ENCODE measurements at regions not wholly inside any gene's neighbourhood (a gene's known extent, or its start where the extent isn't known, plus 50 kb on each side); places are given as distances from the start of the nearest gene placed in this dataset.

DNA sequence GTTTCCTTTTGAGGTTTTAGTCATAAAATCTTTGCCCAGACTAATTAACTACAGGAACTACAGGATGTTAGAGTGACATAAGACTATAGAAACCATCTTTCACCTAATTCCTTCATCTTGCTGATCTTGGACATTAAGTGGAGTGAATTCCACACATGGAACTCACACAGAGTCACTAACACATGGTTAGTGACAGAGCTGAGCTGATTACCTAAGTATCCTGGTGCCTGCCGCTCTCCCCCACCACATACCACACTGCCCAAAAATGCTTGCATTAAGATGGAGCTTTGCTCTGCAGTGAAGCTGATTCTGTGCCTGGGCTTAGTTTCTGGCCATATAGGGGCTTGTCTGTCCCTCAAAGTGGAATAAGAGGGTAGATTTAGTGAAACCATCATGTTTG is 332.9 kb upstream of the NT5C1B start:
- DNase-seq: no peak

DNA sequence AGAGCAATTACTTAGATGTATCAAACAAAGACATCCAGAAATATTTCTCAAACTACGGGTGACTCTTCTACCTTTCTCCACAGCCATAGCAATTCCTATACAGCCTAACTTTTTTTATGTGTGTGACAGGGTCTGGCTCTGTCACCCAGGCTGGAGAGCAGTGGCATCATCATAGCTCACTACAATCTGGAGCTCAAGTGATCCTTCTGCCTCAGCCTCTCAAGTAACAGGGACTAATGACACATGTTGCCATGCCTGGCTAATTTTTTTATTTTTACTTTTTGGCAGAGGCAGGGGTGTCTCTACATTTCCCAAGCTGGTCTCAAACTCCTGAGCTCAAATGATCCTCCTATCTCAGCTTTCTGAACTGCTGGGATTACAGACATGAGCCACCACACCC is 328.9 kb upstream of the NT5C1B start:
- no peak for DNase-seq

DNA sequence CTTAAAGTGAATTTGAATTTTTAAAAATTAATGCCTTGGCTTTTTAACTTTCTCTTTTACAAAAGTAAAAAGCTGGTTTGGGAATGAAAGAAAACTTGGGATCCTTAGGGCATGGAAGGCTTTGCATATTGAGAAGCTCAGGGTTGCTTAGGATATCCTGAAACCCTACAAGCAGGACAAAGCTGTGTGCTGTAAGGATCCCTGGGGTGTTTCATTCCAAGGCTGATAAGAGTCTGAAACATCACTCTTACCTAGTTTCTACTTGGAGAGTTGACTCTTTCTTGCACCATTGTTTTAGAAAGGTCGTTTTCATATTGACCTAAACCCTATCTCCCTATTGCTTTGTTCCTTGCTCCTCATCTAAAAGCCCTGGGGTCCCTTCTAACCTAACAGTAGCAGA is 325.9 kb upstream of the NT5C1B start:
- DNase-seq: no peak

DNA sequence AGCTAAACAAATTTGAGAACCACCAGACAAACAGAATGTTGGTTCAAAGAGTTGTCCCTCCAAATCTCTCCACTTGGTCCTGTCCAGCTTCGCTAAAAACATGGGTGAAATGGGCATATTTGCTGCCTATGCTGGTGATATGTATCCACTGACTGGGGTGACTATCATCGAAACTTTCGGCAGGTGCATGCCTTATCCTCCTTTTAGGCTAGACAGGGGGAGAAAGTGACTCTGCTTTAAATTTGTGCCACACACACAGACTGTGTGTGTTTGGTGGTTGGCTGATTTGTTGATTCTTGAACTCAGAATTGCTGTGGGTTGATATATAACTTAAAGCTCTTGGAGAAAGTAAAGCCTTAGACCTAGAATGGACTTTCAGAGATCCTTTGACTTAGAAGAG is 324.1 kb upstream of the NT5C1B start:
- DNase-seq: no peak

DNA sequence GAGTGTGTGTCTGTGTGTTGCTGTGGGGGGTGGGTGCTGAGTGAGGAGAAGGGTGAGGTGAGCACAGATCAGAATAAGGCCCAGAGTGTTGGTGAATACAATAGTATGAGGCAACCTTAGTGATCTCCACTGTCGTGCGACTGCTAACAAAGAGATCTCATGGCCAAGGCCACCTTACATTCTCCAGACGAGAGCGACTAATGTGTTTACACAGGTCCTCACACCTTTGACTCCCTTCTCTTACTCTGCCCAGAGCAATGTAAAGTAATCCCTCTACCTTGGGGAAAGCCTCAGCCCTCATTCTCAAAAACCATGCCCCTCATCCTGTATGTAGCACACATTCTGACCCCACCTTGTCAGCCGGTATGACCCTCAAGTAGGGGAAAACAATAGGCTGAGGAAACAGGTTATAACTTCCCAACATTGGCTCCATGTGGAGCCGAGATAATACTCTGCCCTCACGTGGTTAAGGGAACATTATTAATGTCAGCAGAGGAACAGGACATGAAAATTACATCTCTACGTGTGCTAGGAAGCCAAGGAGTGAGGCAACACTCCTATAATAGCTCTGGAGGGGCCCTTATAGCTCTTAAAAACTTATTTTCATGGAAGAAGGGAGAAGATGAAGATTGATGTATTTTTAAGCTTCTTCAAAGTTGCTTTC is 323.0 kb upstream of the NT5C1B start:
- DNase-seq: no peak

DNA sequence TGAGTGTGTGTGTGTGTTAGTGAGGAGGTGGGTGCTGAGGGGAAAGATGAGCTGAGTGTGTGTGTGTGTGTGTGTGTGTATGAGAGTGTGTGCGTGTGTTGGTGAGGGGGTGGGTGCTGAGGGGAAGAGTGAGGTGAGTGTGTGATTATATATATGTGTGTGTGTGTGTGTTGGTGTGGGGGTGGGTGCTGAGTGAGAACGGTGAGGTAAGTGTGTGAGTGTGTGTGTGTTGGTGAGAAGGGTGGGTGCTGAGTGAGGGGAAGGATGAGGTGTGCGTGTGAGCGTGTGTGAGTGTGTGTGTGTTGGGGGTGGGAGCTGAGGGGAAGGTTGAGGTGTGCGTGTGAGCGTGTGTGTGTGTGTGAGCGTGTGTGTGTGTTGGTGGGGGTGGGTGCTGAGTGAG is 322.0 kb upstream of the NT5C1B start:
- DNase-seq: no peak

DNA sequence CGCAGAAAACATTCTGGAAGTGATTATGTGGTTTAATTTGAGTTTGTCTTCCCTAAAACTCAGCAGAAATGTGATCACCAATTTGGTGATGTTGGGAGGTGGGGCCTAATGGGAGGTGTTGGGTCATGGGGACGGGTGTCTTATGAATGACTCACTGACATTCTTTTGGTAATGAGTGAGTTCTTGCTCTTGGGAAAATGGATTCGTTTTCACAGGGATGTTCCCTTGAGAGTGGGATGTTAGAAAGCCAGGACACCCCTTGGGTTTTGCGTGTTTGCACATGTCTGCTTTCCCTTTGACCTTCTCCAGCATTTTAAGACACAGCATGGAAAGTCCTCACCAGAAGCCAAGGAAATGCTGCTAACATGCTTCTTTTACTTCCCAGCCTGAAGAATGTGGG is 321.5 kb upstream of the NT5C1B start:
- no peak for DNase-seq

DNA sequence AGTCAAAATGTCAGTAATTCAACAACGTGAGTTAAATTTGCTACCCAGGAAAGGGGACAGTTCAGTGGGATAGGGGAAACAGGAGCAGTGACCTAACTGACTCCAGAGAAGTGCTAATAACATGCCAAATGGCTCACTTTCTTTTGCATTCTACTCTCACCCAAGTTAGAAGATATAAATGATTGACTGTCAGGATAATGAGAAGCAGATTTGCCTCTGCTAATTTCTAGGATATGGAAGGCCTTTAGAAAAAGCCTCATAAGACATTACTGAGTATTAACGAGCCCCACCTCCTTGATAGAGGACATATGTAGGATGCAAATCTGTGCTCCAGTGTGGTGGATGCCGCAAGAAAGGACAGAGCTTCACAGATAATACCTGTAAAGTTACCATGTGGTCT is 318.6 kb upstream of the NT5C1B start:
- DNase-seq: no peak

DNA sequence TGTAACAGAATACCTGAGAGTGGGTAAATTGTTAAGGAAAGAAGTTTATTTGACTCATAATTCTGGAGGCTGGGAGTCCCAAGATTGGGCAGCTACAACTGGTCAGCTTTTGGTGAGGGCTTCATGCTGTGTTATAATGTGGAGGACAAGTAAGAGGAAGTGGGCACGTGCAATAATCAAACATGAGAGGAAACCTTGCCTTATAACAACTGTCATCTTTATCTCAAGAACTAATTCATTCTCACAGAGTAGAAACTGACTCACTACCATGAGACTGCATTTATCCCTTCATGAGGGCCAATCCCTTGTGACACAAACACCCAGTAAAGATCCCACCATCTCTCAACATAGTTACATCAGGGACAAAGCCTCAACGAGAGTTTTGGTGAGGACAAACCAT is 318.1 kb upstream of the NT5C1B start:
- no peak for DNase-seq

DNA sequence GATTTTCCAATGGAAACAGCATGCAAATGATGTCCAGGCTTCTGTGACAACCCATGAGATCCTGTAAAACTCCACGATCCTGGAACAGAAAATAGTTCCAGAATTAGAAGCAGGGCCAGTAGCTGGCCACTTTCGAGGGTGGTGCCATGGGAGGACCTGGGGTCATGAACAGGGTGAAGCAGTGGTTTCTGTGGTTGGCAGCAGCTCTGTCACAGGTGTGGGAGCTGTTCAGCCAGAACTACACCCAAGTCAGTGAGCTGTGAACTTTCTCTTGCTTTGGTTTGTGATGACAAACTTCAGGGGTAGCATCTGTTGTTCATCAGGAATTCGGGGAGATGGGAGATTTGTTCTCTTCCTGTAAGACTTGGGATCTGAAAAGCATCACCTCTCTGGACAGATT is 314.4 kb upstream of the NT5C1B start:
- DNase-seq: no peak

DNA sequence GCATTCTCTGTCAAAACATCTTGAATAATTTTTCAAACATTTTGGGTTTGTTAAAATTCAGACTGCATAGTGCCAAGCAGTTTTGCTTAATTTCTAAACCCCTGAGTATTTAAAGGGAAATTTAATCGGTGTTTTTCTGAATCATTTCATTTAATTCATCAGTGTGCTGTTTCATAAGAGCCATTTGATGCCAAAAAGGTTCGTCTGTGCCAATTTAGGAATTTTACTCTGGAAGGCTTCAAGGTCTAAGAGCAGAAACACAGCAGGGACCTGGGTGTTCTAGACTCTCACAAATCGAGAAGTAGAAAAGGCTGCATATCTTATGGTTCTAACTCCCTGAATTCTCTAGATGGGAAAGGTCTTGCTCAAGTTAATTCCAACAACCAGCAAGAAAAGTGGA is 311.9 kb upstream of the NT5C1B start:
- no peak for DNase-seq

DNA sequence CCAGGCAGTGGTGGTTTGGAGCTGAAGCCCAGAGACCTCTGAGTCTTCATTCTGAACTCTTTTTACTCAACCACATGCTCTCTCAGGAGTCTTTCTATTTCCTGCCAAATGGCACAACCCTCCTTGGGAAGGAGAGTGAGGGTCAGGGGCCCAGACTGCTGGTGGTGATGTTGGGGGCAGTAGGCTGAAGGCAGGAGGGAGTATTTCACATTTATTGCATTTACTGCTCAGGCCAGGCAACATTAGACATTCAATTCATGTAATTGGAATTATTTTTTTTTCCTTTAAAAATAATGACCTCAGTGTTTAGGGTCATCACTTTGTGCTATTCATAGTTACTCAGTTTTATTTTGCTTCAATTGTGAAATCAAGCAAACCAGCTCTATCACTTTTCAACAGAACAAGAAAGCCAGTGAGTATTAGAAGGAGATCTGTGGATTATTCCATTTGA is 311.3 kb upstream of the NT5C1B start:
- no peak for DNase-seq

DNA sequence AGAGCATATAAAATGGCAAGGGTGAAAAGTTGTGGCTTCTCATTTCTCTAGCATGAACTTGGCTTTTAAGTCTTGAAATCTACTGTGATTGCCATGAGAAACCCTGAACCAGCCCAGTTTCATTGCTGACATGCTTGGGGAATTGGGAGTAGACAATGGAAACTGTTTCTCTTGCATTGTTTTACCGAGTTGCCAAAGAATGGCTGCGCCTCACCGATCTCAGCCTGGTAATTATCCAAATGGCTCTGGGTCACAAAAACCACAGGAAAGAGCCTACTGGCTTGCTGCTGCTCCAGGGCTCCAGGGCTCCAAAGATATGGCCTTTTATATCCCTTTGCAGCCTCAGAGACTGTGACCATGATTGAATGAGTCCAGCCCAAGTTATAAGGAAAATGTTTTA is 310.4 kb upstream of the NT5C1B start:
- no peak for DNase-seq

DNA sequence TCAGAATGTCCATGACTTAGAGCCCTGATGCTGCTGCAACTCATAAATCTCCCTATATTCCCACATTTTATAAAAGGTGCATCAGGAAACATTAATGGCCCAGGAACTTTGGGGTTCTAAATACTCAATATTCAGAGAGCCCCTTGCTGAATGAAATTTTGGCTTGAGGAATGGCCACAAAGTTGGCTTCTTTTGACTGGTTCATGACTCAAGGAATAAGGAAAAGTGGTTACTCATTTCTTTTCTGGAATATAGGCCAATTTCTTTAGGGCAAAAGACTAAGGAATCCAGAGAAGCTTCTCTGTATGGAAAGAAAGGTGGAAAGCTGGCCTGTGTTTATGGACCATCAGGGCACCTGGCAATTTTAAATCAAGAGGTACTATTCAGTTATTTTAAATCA is 308.9 kb upstream of the NT5C1B start:
- no peak for DNase-seq

DNA sequence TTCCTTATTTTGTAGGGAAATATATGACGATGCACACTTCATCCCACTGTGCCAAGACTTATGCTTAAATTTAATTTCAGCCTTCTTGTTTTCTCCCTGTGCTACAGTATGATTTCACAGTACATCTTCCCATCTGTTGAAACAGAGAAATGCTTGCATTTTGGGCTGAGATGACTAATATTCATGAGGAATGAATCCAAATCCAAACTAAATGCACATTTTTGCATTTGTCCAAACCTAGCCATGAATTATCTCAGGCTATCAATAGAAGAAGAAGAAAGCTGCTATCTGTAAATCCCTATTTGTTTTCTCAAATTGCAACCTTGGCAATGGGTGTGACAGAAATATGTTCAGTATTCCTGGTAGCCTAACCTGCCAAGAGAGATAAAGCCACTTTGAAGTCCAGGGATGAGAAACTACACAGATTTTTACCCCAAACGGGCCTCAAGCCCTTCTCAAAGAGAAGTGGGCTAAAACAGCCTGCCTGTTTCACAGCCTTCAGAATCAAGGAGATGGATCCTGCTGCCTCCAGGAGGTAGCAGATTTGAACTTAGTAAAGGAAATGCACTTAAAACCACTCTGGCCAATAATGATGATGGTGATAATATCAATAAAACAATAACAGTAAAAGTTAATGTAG is 306.9 kb upstream of the NT5C1B start:
- DNase-seq: no peak

DNA sequence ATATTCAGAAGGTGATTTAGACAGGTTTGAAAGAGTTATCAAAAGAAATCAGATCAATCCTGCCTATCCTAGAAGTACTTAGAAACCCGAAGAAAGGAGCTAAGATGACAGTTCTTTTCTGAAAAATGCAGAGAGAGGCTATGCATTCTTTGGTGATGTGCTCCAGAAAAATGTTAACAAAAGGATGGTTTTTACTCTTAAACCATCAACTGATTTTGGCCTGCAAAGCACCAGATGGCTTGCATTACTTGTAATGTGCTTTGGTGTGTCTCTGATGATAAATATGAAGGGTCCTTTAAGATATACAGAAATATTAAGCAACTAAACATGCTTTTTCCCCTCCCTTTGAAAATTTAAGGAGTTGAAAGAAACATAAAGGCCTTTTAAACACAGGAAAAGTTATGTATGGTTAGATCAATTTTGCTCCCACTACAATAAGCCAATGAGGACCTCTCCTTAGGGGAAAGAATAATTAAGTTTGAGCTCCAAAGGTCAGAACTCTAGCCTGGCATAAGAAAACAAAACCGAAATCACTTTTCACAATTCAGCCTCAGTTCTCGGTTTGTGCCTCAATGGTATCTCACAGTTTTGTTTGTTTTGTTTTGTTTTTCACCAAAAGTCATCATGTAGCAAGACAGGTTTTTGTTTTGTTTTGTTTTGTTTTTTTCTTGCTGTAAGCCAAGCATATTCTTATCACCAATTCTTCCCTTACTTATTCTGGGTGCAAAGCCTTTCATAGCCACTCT is 302.4 kb upstream of the NT5C1B start:
- DNase-seq: no peak

DNA sequence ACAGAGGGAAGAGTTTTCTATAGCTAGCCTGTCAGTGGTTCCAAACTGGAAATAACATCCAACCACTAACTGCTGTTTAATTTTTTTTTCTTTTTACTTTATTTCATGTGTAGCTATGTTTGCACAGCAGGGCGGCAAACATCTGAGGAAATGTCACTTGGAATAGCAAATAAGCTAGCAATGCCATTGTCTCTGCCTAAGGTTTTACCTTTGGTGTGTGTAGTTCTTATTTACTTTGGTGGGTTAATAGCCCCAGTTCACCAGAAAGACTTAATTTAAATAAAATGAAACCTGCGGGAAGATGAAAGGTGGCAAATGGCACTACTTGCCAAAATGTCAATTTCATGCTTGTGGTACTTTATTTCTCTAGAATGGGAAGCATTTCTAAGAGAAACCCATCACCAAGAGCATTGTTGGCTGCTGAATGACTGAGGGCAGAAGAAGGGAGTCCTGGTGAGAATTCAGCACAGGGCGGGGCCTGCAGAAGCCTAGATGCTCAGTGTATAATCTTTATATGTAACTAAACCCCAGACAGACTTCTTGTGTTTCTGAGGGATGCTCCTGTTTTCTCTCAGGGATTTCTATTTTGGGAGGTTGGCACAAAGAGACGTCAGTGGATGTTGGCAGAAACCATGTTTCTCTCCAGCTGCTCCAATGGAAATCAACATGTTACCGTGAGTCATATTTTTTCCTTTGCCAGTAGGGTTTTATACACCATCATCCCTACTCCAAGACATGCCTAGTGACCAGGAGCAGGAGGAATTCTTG is 300.4 kb upstream of the NT5C1B start:
- DNase-seq: no peak

DNA sequence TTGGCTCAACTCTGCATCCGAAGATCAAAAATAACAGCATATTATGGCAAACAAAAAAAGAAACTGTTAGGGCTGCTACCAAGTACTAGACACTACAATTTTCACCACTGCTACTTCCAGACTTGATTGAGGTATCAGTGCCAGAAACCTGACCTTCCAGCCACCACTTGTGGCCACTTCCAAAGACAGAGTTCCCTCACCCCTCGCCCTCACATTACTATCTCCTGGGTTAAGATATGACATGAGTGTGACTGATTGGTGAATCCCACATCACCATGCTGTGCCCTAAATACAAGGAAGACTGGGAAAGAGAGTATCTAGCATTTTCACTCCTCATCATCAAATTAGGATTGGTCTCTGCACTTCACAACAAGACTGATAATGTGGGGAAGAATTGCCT is 296.1 kb upstream of the NT5C1B start:
- DNase-seq: no peak

DNA sequence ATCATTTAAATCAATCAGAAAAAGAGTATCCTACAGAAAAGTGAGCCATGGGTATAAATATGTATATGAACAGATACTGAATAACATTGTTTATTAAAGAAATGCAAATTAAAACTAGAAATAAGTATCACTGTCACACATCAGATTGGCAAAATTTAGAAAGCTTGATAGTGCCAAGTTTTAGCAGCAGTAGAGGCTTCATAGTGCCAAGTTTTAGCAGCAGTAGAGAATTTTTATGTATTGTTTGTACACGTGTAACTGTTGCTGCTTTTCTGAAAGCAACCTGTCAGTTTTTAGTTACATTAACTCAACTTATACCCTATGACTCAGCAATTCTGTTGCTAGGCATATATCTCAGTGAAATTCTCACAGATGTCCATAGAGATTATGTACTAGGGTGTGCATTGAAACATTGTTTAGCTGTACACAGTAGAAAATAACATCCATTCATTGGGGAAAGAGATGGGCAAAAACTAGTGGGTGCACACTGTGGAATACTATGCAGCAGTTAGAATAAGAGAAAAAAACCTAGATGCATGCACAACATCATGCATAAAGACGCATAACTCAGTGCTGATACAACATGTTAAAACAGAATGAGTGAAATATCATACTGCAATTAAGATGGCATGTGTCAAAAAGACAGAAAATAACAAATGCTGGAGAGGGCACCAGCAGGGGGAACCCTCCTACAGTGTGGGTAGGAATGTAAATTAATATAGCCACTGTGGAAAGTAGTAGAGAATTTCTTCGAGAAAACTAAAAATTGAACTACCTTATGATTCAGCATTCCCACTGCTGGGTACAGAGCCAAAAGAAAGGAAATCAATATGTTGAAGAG is 294.5 kb upstream of the NT5C1B start:
- no peak for DNase-seq

DNA sequence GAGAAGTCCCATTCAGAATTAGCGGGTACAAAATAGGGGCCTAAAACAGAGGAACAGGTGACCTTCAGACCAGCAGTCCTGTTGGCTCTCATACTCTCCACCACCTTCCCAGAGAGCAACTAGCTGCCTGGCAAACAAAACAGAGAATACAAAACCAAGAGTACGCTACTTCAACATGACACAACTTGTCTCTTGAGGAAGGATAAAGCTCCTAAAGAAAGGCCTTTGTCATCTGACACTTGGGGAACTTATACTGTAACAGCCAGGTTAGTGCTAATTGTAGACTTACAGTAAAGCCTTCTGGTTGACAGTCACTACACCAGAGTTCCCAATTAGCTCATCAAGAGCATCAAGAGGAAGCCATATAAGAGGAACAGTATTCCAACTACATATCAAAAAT is 282.1 kb upstream of the NT5C1B start:
- no peak for DNase-seq

DNA sequence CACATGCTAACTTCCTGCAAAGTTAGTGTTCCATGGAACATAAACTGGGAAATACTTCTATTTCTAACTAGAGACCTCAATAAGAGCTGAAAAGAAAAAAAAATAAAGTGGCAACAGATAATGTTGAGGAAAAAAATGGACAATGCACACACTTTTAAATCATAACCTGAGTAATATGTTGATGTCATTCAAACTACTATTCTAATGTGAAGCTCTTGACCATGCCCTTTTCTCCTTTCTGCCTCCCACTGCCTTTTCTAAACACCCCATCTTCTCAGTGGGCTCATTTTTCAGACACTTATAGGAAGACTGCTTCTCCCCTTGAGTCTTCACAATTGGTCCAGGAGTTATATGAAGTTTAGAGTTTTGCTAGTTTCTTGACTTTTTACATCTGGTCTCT is 280.9 kb upstream of the NT5C1B start:
- DNase-seq: no peak

DNA sequence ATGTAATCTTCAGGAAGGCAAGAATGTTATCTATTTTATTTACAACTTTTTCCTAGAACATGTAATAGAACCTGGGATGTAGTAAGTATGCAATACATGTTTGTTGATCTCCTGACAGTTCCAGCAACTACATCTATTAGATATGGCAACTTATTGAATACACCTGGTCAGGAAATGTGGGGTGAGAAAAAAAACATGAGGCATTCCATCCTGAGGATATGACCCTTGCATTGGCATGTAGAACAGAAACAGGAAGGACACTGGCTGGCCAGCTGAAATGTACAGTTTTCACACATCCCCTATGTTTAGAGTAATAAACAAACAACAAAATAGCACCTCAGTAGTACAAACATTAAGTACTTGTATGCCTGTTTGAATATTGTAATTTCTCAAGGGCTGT is 272.6 kb upstream of the NT5C1B start:
- DNase-seq: no peak

DNA sequence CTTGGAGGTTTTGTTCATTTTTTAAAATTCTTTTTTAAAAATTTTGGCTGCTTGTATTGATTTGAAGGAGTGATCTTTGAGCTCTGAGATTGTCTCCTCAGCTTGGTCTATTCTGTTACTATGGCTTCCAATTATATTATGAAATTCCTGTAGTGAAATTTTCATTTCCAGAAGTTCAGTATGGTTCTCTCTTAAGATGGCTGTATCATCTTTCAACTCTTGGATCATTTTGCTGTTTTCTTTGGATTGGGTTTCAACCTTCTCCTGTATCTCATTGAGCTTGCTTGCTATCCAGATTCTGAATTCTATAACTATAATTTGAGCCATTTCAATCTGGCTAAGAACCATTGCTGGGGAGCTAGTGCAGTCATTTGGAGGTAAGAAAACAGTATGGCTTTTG is 270.8 kb upstream of the NT5C1B start:
- DNase-seq: no peak

Measured in NCI-H1417 treated with DMSO at 0.1 percent for 48 hours (cell line).